IMR-90 (cell line): ENCODE measurements at regions not wholly inside any gene's neighbourhood (a gene's known extent, or its start where the extent isn't known, plus 50 kb on each side); places are given as distances from the start of the nearest gene placed in this dataset.

Experiments used
- ATAC-seq: fragments of 200-7000 bp; cut with Tn5 transposase; 2 replicates; pipeline ENCODE4 v1.9.1; 2020; ENCODE audit warnings: low read depth, mild to moderate bottlenecking, moderate library complexity
- BruUV-seq: library from RNA; stranded (reverse); fragments of 400-500 nt; replicated peaks from 2 replicates; lab custom pipeline; 2021; lab: Mats Ljungman, UMichigan
- CTCF ChIA-PET: fragments of 300-600 bp; formaldehyde crosslinking; extraction: SDS; loops from one replicate; lab custom pipeline; 2021; ENCODE audit warnings: antibody characterized with exemption; lab: Yijun Ruan, JAX
- POLR2A ChIA-PET: fragments of 300-600 bp; sonication (Branson Sonifier 250); formaldehyde crosslinking; loops from one replicate; lab custom pipeline; 2022; ENCODE audit warnings: antibody characterized with exemption; ENCODE audit not compliant: unreplicated experiment; lab: Charles Lee
- DNase-seq: peaks from one replicate; pipeline ENCODE4 v3.0.0; 2013
- H2AFZ ChIP-seq: replicated peaks from 2 replicates; pipeline ENCODE3; 2013; ENCODE audit warnings: low read length, mild to moderate bottlenecking; ENCODE audit not compliant: poor library complexity
- H2AK5ac ChIP-seq: 2 replicates; pipeline ENCODE4 v1.6.1; 2013; ENCODE audit warnings: low read depth, low read length, inconsistent platforms
- H2AK9ac ChIP-seq: replicated peaks from 2 replicates; pipeline ENCODE3; 2013; ENCODE audit warnings: mild to moderate bottlenecking, low read depth, low read length, moderate library complexity; ENCODE audit not compliant: poor library complexity
- H2BK120ac ChIP-seq: 2 replicates; pipeline ENCODE4 v1.6.1; 2013; ENCODE audit warnings: low read depth, low read length, inconsistent platforms
- H2BK15ac ChIP-seq: 3 replicates; pipeline ENCODE4 v1.6.1; 2013; ENCODE audit warnings: low read depth, low read length, inconsistent platforms
- H2BK20ac ChIP-seq: 2 replicates; pipeline ENCODE4 v1.6.1; 2013; ENCODE audit warnings: low read depth, mild to moderate bottlenecking, inconsistent platforms, low read length, moderate library complexity
- H2BK5ac ChIP-seq: 2 replicates; pipeline ENCODE4 v1.6.1; 2013; ENCODE audit warnings: mild to moderate bottlenecking, low read depth, low read length, inconsistent platforms; ENCODE audit not compliant: poor library complexity, severe bottlenecking
- H3K14ac ChIP-seq: replicated peaks from 2 replicates; pipeline ENCODE4 v1.6.1; 2013; ENCODE audit warnings: low read depth, low read length, inconsistent platforms
- H3K18ac ChIP-seq: 2 replicates; pipeline ENCODE4 v1.6.1; 2013; ENCODE audit warnings: low read depth, low read length, control low read depth
- H3K23ac ChIP-seq: 2 replicates; pipeline ENCODE4 v1.6.1; 2013; ENCODE audit warnings: low read depth, low read length, inconsistent platforms
- H3K27ac ChIP-seq: 2 replicates; pipeline ENCODE4 v1.5.1; 2013; ENCODE audit warnings: mild to moderate bottlenecking, control low read depth, low read length; ENCODE audit not compliant: insufficient read depth
- H3K27me3 ChIP-seq: 2 replicates; pipeline ENCODE4 v1.6.1; 2013; ENCODE audit warnings: low read length; ENCODE audit not compliant: control insufficient read depth, insufficient read depth
- H3K36me3 ChIP-seq: 2 replicates; pipeline ENCODE4 v1.6.1; 2013; ENCODE audit warnings: low read length, mixed read lengths; ENCODE audit not compliant: control insufficient read depth, insufficient read depth
- H3K4ac ChIP-seq: 2 replicates; pipeline ENCODE4 v1.6.1; 2013; ENCODE audit warnings: low read depth, low read length, inconsistent platforms
- H3K4me1 ChIP-seq: 2 replicates; pipeline ENCODE4 v1.6.1; 2013; ENCODE audit warnings: low read length, mixed read lengths; ENCODE audit not compliant: control insufficient read depth, insufficient read depth
- H3K4me2 ChIP-seq: 2 replicates; pipeline ENCODE4 v1.6.1; 2013; ENCODE audit warnings: low read depth, mild to moderate bottlenecking, control low read depth, low read length, moderate library complexity
- H3K4me3 ChIP-seq: 2 replicates; pipeline ENCODE4 v1.5.1; 2013; ENCODE audit warnings: low read depth, mild to moderate bottlenecking, control low read depth, low read length, moderate library complexity; ENCODE audit not compliant: insufficient read depth
- H3K56ac ChIP-seq: 2 replicates; pipeline ENCODE4 v1.6.1; 2013; ENCODE audit warnings: low read length, inconsistent platforms; ENCODE audit not compliant: insufficient read depth; ENCODE audit errors: extremely low read depth
- H3K79me1 ChIP-seq, 2 experiments: 2 replicates each; pipeline ENCODE4 v1.6.1; 2013; ENCODE audit warnings: low read length in 2 of 2, inconsistent platforms in 1 of 2, low read depth in 1 of 2
- H3K9ac ChIP-seq: 2 replicates; pipeline ENCODE4 v1.6.1; 2013; ENCODE audit warnings: low read depth, low read length, control low read depth
- H3K9me1 ChIP-seq: 2 replicates; pipeline ENCODE4 v1.6.1; 2013; ENCODE audit warnings: low read length, inconsistent platforms; ENCODE audit not compliant: insufficient read depth
- H3K9me3 ChIP-seq: 2 replicates; pipeline ENCODE4 v1.6.1; 2013; ENCODE audit warnings: low read length; ENCODE audit not compliant: control insufficient read depth, insufficient read depth
- H4K20me1 ChIP-seq: 2 replicates; pipeline ENCODE4 v1.6.1; 2013; ENCODE audit warnings: low read length, inconsistent platforms; ENCODE audit not compliant: insufficient read depth
- H4K5ac ChIP-seq: 2 replicates; pipeline ENCODE4 v1.6.1; 2013; ENCODE audit warnings: mild to moderate bottlenecking, low read depth, low read length, control low read depth
- H4K8ac ChIP-seq, 2 experiments: 2 replicates each; pipeline ENCODE4 v1.6.1; 2013; ENCODE audit warnings: low read depth in 2 of 2, low read length in 2 of 2, control low read depth in 1 of 2, inconsistent platforms in 1 of 2
- H4K91ac ChIP-seq: 2 replicates; pipeline ENCODE4 v1.6.1; 2013; ENCODE audit warnings: low read depth, low read length, inconsistent platforms; ENCODE audit not compliant: insufficient read depth
- MAZ ChIP-seq: IDR thresholded peaks from 2 replicates; pipeline ENCODE4 v1.6.1; 2012; ENCODE audit warnings: low read depth, mild to moderate bottlenecking, low read length, improper control_type of control experiment, moderate library complexity, borderline replicate concordance
- NFE2L2 ChIP-seq: fragments of 150-350 bp; IDR thresholded peaks from 2 replicates; pipeline ENCODE4 v1.6.1; 2016; ENCODE audit warnings: low read depth, mild to moderate bottlenecking, low read length
- WGBS, 2 experiments: methylation state at CpG; one replicate each; pipeline versions ENCODE4 v1.1.5 to v1.1.7; 2013; ENCODE audit warnings: missing lambda C conversion rate in 2 of 2; ENCODE audit not compliant: insufficient read length in 1 of 2; ENCODE audit errors: extremely low coverage in 2 of 2; 5-methylcytosine and 5-hydroxymethylcytosine counted together
- dilution Hi-C: fragments of 300-500 bp; cut with HindIII; formaldehyde crosslinking; loops from one replicate; pipeline ENCODE4 v1.14.3; 2018; ENCODE audit warnings: low sequenced_read_pairs; ENCODE audit not compliant: unreplicated experiment
- in situ Hi-C: fragments of 300-500 bp; cut with MboI; formaldehyde crosslinking; loops from 3 replicates; pipeline ENCODE4 v1.14.3; 2019; ENCODE audit warnings: low sequenced_read_pairs, inconsistent platforms, mixed read lengths
- intact Hi-C: fragments of 100-400 bp; cut with micrococcal nuclease; formaldehyde crosslinking; loops from 2 replicates; pipeline ENCODE4 v1.10.0; 2022
- TF ChIP-seq, protein P1 (sequence below): fragments of 150-350 bp; IDR thresholded peaks from 2 replicates; pipeline ENCODE4 v1.6.1; 2016; ENCODE audit warnings: low read depth, mild to moderate bottlenecking, low read length, moderate library complexity, borderline replicate concordance

DNA sequence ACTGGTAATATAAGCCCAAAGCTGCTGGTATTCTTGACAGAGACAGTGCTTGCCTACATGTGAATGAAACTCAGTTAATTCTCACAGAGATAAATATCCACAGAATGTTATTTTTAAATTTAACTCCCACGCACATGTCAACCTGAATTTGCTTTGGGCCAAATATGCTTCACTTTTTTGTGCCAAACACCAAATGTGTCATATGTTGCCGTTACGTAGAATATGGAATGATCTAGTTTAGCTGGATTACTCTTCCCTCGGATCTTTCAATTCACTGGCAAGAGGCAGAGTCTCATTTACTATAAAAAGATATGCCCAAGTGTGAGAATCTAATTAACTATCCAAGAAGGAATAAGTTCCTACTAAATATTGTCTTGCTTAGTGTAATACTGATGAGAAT lies 933.4 kb upstream of the COX7C start:
- no peak overlapping the region for H3K56ac ChIP-seq
- no peak overlapping the region for H3K4me2 ChIP-seq
- no peak for TF ChIP-seq MAZ
- TF ChIP-seq NFE2L2: no peak
- TF ChIP-seq, protein P1, sequence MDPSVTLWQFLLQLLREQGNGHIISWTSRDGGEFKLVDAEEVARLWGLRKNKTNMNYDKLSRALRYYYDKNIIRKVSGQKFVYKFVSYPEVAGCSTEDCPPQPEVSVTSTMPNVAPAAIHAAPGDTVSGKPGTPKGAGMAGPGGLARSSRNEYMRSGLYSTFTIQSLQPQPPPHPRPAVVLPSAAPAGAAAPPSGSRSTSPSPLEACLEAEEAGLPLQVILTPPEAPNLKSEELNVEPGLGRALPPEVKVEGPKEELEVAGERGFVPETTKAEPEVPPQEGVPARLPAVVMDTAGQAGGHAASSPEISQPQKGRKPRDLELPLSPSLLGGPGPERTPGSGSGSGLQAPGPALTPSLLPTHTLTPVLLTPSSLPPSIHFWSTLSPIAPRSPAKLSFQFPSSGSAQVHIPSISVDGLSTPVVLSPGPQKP: no peak
- no peak overlapping the region for H3K9ac ChIP-seq
- DNase-seq (no peak), ATAC-seq (no peak)
- no peak overlapping the region for H4K91ac ChIP-seq
- no peaks in the 10 kb centered on the region for H4K20me1 ChIP-seq
- no peak overlapping the region for H2BK15ac ChIP-seq
- no peaks in the 10 kb centered on the region for H3K36me3 ChIP-seq
- H3K14ac ChIP-seq: no peak overlapping the region
- no peak overlapping the region for H2BK20ac ChIP-seq
- H4K5ac ChIP-seq: no peak overlapping the region
- no CpG with 5 or more reads among the region's 4 CpGs for WGBS, 2 experiments
- POLR2A ChIA-PET: interaction anchor here (0.6 kb wide), 1 partner anchor 858 kb away, joined by 3 read pairs; no protein-coding TSS in a partner anchor
- H3K9me1 ChIP-seq: no peaks in the 10 kb centered on the region
- H3K27ac ChIP-seq: no peak overlapping the region
- H2AK5ac ChIP-seq: no peak overlapping the region
- H3K27me3 ChIP-seq: no peaks in the 10 kb centered on the region
- no peak overlapping the region for H3K23ac ChIP-seq
- H3K4me1 ChIP-seq: no peaks in the 10 kb centered on the region
- no peaks in the 10 kb centered on the region for H3K79me1 ChIP-seq
- CTCF ChIA-PET: no interaction called here
- H2BK5ac ChIP-seq: no peak overlapping the region
- H2AK9ac ChIP-seq: no peak overlapping the region
- in situ Hi-C loops (no loop called here), dilution Hi-C loops (no loop called here), intact Hi-C loops (no loop called here)
- H3K18ac ChIP-seq: no peak overlapping the region
- H3K9me3 ChIP-seq: peaks cover 2% of the 10 kb centered on the region; the same call in 1 of the 2 replicates
- H3K4me3 ChIP-seq: no peak overlapping the region
- no peak overlapping the region for H3K4ac ChIP-seq
- H2AFZ ChIP-seq: no peak overlapping the region
- no TSS peak for BruUV-seq
- H2BK120ac ChIP-seq: no peak overlapping the region
- no peak overlapping the region for H4K8ac ChIP-seq
